Fibroblast of upper back skin (primary cell): ENCODE measurements at regions not wholly inside any gene's neighbourhood (a gene's known extent, or its start where the extent isn't known, plus 50 kb on each side); places are given as distances from the start of the nearest gene placed in this dataset.

Source experiments
- DNase-seq: peaks from one replicate; pipeline ENCODE4 v3.0.0-alpha.2; 2013

DNA sequence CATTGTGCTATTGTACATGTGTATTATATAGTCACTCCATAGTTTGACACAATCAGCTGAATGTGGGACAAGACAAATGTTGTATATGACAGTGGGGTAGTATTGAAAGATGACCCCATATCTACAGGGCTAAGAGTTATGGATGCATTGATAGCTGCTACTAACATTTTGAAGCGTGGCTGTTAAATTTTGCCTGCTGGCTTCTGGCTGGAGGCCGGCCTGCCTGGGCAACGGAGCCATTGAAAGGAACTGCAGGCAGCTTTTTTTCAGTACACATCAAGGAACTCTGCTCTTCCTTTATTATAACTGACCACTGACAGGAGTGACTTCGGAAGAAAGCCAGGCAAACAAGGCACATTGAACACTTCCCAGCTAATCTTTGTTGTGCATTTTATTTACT is 76.1 kb upstream of the TMEM33 start:
- no peak for DNase-seq

- DNase-seq: no peak
Observed at GRCh38 chr4:41857226-41857641, 78.0 kb upstream of the TMEM33 start.

GRCh38 chr4:41856797-41857196 is 78.4 kb upstream of the TMEM33 start:
- no peak for DNase-seq

DNA sequence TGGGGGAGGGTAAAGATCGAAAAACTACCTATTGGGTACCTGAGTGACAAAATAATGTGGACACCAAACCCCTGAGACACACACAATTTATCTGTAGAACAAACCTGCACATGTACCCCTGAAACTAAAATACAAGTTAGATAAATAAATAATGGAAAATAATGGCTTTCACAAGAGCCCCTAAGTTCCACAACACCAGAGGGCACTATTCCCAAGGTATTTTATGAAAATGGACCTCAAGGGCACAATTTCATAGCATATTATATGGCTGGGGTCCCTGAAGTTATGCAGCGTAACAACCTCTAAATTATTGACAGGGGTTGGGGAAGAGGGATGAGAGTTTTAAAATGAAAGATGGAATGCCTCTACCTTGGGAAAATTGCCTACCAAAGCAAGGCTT is 81.3 kb upstream of the TMEM33 start:
- DNase-seq: no peak

DNA sequence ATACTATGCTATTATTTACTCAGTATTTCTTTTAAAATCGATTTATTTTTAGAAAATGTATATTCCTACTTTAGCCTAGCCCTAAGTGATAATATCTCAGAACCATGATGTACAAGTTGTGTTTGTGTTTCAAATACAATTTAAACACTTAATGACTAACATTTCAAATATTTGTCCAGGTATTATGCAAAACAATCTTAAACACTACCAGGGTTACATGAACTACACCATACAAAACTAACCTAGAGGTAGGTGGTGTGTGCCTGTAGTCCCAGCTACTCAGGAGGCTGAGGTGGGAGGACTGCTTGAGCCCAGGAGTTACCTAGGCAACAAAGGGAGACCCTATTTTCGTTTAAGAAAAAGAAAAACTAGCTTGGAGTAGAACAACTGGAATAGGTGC is 83.0 kb upstream of the TMEM33 start:
- no peak for DNase-seq

- no peak for DNase-seq
Observed at GRCh38 chr4:41851621-41852020, 83.6 kb upstream of the TMEM33 start.

DNA sequence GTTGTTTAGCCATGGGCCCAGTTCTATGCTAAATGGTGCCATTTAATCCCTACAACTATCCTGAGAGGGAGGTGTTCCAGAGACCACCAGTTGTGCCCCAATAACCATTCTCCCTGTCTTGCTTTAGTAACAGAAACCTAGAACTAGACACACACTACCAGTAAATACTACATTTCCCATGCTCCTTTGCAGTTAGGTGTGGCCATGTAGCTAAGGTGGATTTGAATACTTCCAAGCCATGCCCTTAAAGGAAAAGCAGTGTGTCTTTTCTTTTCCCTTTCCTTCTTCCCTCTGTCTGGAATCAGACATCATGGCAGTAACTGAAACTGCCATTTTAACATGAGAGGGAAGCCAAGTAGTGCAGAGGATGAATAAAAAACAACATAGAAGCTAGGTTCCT is 90.9 kb upstream of the TMEM33 start:
- DNase-seq: no peak

DNA sequence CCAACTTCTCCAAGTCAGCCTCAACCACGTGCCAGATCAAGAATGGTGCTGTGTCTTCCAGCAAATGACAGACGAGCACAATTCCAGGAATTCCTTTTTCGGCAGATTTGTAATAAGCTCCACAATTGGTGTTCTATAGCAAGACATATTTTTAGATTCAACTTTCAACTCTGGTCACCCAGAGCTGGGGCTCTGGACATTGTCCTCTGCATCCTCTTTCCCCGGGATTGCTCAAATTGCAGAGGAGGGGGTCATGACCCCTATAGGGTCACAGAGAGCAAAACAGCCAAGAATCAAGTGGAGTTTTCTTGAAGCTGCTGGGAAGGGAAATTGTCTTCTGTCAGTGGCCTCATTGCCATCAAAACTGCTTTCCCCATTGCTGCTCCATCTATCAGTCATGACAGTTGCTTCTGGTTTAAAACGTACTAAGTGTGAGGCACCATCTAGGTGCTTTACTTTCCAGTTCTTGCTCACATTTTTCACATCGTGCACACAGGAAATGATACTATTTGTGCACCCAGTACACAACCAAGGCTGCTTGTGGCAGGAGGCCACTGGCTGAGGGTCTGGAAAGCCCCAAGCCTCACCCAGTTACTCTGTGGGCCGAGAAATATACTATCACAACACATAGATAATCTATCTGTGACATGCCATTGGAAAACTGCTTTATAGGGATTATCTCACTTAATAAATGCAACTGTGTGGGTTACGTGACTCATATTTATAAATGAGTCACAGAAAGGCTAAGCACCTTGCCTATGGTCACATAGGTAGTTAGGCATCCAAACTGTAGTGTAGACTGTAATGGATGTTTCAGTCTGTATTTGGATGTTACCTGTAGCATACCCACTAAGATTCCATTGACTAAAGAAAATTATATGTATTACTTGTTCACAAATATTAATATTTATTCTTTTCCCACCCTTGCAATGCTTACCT is 91.7 kb upstream of the PHOX2B start:
- DNase-seq: no peak

DNA sequence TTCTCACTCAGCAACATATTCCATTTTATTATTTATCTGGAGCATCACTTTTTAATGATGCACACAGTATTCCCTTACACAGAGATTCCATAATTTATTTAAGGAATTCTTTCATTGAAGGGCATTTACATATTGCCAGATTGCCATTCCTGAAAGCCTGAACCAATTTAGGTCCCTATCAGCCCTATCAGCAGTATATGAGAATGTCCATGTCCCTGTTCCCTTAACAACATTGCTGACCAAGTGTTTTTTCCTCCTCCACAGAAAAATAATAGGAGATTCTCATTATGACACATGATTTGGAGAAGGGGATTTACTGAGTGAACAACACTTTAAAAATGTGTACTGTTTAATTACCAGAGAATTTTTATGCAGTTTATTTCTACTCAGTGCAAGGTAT is 90.1 kb upstream of the PHOX2B start:
- no peak for DNase-seq

DNA sequence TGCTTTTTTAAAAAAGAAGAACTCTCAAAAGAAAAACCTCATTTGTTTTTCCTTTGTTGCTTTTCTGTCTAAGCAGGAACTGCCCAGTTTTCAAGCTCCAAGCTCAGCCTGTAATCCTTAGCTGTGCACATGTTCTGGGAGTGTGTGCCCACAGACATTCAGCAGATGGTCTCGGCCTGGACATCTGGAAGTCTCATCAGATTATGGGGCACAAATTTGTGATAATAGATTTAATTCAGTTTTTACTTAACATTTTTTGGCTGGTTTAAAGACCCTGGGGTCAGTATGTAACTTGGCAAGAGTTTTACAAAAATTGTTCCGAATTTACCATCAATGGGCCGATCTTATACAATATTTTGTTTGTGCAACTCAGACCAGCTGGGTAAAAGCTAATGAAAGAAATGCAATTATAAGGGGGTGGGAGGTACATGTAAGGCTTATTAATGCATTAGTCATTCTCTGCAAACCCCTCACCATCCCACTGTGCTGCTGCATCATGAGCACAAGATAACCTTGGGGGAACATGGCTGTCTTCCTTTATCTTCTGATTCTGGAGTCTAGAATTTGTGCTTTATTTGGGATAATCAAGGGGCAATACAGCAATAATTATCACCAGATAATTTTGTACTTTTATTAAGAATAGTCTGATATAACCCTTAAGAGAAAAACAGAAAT is 86.9 kb upstream of the PHOX2B start:
- DNase-seq: no peak

- no peak for DNase-seq
Observed at GRCh38 chr4:41832961-41833360, 84.4 kb upstream of the PHOX2B start.

DNA sequence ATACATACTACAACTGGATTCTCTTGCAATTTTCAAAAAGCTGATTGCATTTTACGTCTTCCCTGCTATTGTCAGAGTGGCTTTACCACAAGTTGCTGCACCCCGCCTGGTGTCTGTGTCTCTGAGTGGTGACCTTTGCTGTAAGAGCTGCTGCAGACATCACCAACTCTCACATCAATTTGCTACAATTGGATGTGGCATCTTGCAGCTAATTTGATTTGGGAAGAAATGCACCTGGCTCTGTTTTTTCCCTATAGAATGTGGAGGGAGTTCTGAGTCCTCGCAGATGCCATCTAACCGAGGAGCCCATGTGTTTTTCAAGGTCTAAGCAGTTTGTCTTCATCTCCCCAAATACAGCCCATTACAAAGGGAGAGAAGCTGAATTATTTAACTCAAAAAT is 73.8 kb upstream of the PHOX2B start:
- DNase-seq: no peak

GRCh38 chr4:41820473-41820872 is 71.9 kb upstream of the PHOX2B start:
- no peak for DNase-seq

GRCh38 chr4:41819621-41820020 is 71.1 kb upstream of the PHOX2B start:
- no peak for DNase-seq

- no peak for DNase-seq
Observed at GRCh38 chr4:41815473-41815872, 66.9 kb upstream of the PHOX2B start.

DNA sequence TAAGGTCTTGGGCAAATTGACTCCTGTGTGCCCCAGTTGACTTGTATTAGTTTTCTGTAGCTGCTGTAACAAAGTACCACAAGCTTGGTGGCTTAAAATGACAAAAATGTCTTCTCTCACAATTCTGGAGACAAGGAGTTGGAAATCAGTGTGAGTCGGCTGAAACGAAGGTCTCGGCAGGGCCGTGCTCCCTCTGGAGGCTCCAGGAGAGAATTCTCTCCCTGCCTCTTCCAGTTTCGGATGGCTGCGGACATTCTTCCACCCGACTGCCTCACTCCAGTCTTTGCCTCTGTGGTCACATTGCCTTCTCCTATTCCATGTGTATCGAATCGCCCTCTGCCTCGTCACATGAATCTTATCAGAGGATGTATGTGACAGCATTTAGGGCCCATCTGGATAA is 66.0 kb upstream of the PHOX2B start:
- peak; percentile 10 for DNase-seq

GRCh38 chr4:41806807-41807206 is 58.3 kb upstream of the PHOX2B start:
- no peak for DNase-seq

DNA sequence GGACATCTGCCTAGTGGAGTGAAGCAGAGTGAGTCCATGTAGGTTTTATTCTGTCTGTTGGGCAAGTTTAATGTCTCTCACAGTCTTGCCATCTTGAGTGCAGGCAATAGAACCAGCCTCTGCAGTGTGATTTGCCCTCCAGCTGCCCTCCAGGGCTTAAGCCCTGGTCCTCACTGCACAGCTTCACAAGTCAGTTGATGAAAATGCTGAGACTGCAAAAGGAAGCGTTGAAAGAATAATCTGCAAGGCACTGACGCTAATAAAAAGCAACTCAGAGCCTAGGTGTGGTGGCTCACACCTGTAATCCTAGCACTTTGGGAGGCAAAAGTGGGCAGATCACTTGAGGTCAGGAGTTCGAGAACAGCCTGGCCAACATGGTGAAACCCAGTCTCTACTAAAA is 54.1 kb upstream of the PHOX2B start:
- no peak for DNase-seq

DNA sequence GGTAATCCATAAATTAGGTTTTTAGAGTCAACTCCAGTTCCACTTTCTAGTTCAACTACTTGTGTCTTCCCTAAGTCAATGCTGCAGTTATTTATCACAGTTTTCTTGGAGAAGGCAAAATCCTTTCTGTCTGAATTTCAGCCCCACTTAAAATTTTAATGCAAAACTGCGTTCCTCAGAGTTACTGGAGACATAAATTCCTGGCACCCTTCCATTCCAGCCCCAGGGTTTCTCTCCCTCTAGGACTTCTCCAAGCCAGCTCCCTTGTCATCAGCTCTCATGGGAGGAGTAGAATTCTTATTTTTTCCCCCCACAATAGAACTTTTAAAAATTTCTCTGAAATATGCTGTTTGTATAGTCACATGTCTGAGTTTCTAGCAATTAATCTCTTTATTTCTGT is 50.6 kb upstream of the PHOX2B start:
- no peak for DNase-seq
